A673 (cell line): ENCODE measurements at regions not wholly inside any gene's neighbourhood (a gene's known extent, or its start where the extent isn't known, plus 50 kb on each side); places are given as distances from the start of the nearest gene placed in this dataset.

Source experiments
- BruUV-seq: library from RNA; stranded (reverse); fragments of 400-500 nt; replicated peaks from 2 replicates; lab custom pipeline; 2021; lab: Mats Ljungman, UMichigan
- CTCF ChIA-PET: fragments of 300-600 bp; sonication (Branson Sonifier 250); formaldehyde crosslinking; loops from one replicate; lab custom pipeline; 2022; ENCODE audit warnings: antibody characterized with exemption; lab: Charles Lee
- POLR2A ChIA-PET: fragments of 300-600 bp; sonication (Branson Sonifier 250); formaldehyde crosslinking; loops from one replicate; lab custom pipeline; 2022; ENCODE audit warnings: antibody characterized with exemption; ENCODE audit not compliant: low non-redundant PET; lab: Charles Lee
- DNase-seq: peaks from one replicate; pipeline ENCODE4 v3.0.0-alpha.2; 2015; ENCODE audit warnings: low spot score
- H3K27ac ChIP-seq: fragments of 200-600 bp; sonication (generic); 2 replicates; pipeline ENCODE4 v1.5.1; 2016; ENCODE audit warnings: mixed run types, low read depth, mild to moderate bottlenecking, mixed read lengths, antibody characterized with exemption, low read length; ENCODE audit not compliant: poor library complexity, severe bottlenecking
- H3K27me3 ChIP-seq: fragments of 200-600 bp; sonication (generic); replicated peaks from 2 replicates; pipeline ENCODE4 v1.6.1; 2017; ENCODE audit warnings: mixed run types, low read depth, mild to moderate bottlenecking, mixed read lengths, antibody characterized with exemption, low read length; ENCODE audit not compliant: insufficient read depth, poor library complexity
- H3K36me3 ChIP-seq: fragments of 200-600 bp; sonication (generic); 2 replicates; pipeline ENCODE4 v1.6.1; 2016; ENCODE audit warnings: mixed run types, mild to moderate bottlenecking, mixed read lengths, antibody characterized with exemption, low read length; ENCODE audit not compliant: insufficient read depth, poor library complexity, severe bottlenecking
- H3K4me1 ChIP-seq: fragments of 200-600 bp; sonication (generic); 2 replicates; pipeline ENCODE4 v1.6.1; 2017; ENCODE audit warnings: mixed run types, mild to moderate bottlenecking, mixed read lengths, antibody characterized with exemption, low read length; ENCODE audit not compliant: insufficient read depth, poor library complexity, severe bottlenecking
- H3K4me3 ChIP-seq: fragments of 200-600 bp; sonication (generic); 2 replicates; pipeline ENCODE4 v1.5.1; 2016; ENCODE audit warnings: low read depth, mixed run types, mild to moderate bottlenecking, mixed read lengths, low read length; ENCODE audit not compliant: poor library complexity, severe bottlenecking
- H3K9me3 ChIP-seq: fragments of 200-600 bp; sonication (generic); 2 replicates; pipeline ENCODE4 v1.6.1; 2016; ENCODE audit warnings: mixed run types, low read depth, mild to moderate bottlenecking, mixed read lengths, antibody characterized with exemption, low read length; ENCODE audit not compliant: poor library complexity, severe bottlenecking
- CTCF ChIP-seq: fragments of 300-800, 200-600 bp; sonication (generic); conservative IDR thresholded peaks from 2 replicates; pipeline ENCODE4 v1.5.1; 2017; ENCODE audit warnings: low read depth, mild to moderate bottlenecking, antibody characterized with exemption, low read length, moderate library complexity, mixed read lengths
- EZH2 ChIP-seq: fragments of 200-600 bp; sonication (generic); IDR thresholded peaks from 2 replicates; pipeline ENCODE4 v1.6.1; 2017; ENCODE audit warnings: borderline replicate concordance, low read depth, mild to moderate bottlenecking, mixed read lengths, antibody characterized with exemption, low read length; ENCODE audit not compliant: poor library complexity, severe bottlenecking
- intact Hi-C: fragments of 100-400 bp; cut with micrococcal nuclease; formaldehyde crosslinking; loops from one replicate; pipeline ENCODE4 v1.10.0; 2022; ENCODE audit not compliant: unreplicated experiment

GRCh38 chr6:105985098-105985815 is 100.9 kb upstream of the PRDM1 start:
- Histone ChIP-seq H3K27ac (no peak overlapping the region), H3K9me3 (no peaks in the 10 kb centered on the region), H3K27me3 (no peaks in the 10 kb centered on the region), H3K4me1 (no peaks in the 10 kb centered on the region), H3K36me3 (no peaks in the 10 kb centered on the region), H3K4me3 (no peak overlapping the region)
- BruUV-seq = no TSS peak
- no peak for DNase-seq
- ChIA-PET CTCF (no interaction called here), POLR2A (interaction anchor here (0.6 kb wide), 1 partner anchor 1929 kb away, joined by 3 read pairs; no protein-coding TSS in a partner anchor)
- TF ChIP-seq EZH2 = no peak
- intact Hi-C loops = loop anchor here (5.0 kb wide), 1 partner anchor 253 kb away; no protein-coding TSS in a partner anchor

GRCh38 chr6:105983763-105984162 is 102.4 kb upstream of the PRDM1 start:
- CTCF ChIA-PET = no interaction called here
- Histone ChIP-seq H3K27ac (no peak overlapping the region), H3K27me3 (no peaks in the 10 kb centered on the region), H3K4me3 (no peak overlapping the region), H3K4me1 (no peaks in the 10 kb centered on the region), H3K36me3 (no peaks in the 10 kb centered on the region), H3K9me3 (no peaks in the 10 kb centered on the region)
- no peak for TF ChIP-seq CTCF
- no peak for TF ChIP-seq EZH2
- no TSS peak for BruUV-seq
- POLR2A ChIA-PET = no interaction called here
- intact Hi-C loops = no loop called here
- DNase-seq = no peak

- intact Hi-C loops = no loop called here
- no peak overlapping the region for H3K27ac ChIP-seq
- no peaks in the 10 kb centered on the region for H3K4me1 ChIP-seq
- no peaks in the 10 kb centered on the region for H3K36me3 ChIP-seq
- no peaks in the 10 kb centered on the region for H3K9me3 ChIP-seq
- DNase-seq = no peak
- CTCF ChIA-PET = no interaction called here
- no peak overlapping the region for H3K4me3 ChIP-seq
- no TSS peak for BruUV-seq
- no peaks in the 10 kb centered on the region for H3K27me3 ChIP-seq
- no peak for TF ChIP-seq EZH2
- no peak for TF ChIP-seq CTCF
- POLR2A ChIA-PET = no interaction called here
Observed at GRCh38 chr6:105982761-105983540, 103.2 kb upstream of the PRDM1 start.
